Adrenal gland (tissue), 5 donors: ENCODE measurements at regions not wholly inside any gene's neighbourhood (a gene's known extent, or its start where the extent isn't known, plus 50 kb on each side); places are given as distances from the start of the nearest gene placed in this dataset.

Experiments used
- CTCF ChIP-seq, 6 experiments: fragments of 450-650 bp in 4 of 6; fragments of 200-600 bp in 2 of 6; sonication (generic) in 1 of 6; IDR thresholded peaks; 1 replicate in 5 of 6; 2 replicates in 1 of 6; pipeline versions ENCODE4 v1.5.1 to v1.8.0; 2016 to 2021; ENCODE audit warnings: antibody characterized with exemption in 6 of 6, mild to moderate bottlenecking in 2 of 6, moderate library complexity in 1 of 6
- POLR2A ChIP-seq, 2 donors: fragments of 450-650 bp; IDR thresholded peaks; one replicate each; pipeline ENCODE4 v1.6.1; 2017; ENCODE audit warnings: antibody characterized with exemption in 2 of 2, mild to moderate bottlenecking in 2 of 2, moderate library complexity in 1 of 2
- donor health status: DM: no; HTN: no; CAD: no.

GRCh38 chr1:188355847-188356246 lies 1527.1 kb downstream of the PLA2G4A start:
- no peak for TF ChIP-seq CTCF (IDR thresholded peaks at IDR 0.05)
- TF ChIP-seq POLR2A (IDR thresholded peaks at IDR 0.05) = no peak
